ENCODE measurements at regions not wholly inside any gene's neighbourhood (a gene's known extent, or its start where the extent isn't known, plus 50 kb on each side); places are given as distances from the start of the nearest gene placed in this dataset.
A peak's percentile ranks its signal among the peaks of the same experiment; 100 is the strongest.
"Not testable (repeated sequence)": the region's sequence is repeated elsewhere in the genome, so short reads cannot be mapped to it uniquely, and the experiment has no call there.

GRCh38 chr5:32534041-32534440 lies 51.3 kb upstream of the SUB1 start:
- FAIRE-seq (no peak), DNase-seq (ENCODE audit: low spot score) (no peak)

DNA sequence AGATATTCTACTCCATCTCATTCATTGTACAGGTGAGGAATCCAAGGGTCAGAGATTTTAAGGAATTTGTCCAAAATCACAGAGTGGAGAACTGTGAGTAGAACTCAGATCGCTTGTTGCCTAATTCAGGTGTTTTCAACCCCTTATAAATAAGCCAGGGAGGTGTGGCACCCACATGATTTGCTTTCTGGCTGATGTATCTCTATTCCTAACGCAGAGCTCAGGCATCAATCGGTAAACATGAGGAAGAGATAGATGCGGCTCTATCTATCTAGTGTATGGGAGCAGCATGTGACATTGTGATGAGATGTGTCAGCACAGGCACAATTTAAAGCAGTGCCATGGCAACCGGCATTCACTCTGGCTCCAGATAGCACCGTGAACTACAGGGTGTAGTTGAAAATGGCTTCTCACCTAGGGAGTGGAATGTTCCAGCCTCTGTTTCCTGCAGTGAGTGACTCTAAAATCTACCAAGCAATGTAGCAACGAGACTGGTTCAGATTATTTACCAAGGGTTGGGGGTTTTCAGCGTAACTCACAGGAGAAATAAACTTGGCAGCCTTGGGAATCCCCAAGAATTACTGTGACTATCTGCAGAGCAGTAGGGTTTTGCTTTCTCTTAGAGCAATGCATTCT lies 53.4 kb upstream of the SUB1 start:
- DNase-seq (ENCODE audit: low spot score) = peak; percentile 70
- no peak for FAIRE-seq

DNA sequence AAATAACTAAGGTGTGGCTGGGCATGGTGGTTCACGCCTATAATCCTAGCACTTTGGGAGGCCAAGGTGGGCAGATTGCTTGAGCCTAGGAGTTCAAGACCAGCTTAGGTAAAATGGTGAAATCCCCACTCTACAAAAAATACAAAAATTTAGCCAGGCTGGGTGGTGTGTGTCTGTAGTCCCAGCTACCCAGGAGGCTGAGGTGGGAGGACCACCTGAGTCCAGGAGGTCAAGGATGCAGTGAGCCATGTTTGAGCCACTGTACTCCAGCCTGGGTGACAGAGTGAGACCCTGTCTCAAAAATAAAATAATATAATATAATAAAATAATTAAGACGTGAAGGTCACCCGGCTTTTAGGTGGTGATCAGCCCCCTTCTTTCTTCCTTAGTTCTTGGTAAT lies 58.0 kb upstream of the SUB1 start:
- not testable (repeated sequence) for DNase-seq (ENCODE audit: low spot score); FAIRE-seq

DNA sequence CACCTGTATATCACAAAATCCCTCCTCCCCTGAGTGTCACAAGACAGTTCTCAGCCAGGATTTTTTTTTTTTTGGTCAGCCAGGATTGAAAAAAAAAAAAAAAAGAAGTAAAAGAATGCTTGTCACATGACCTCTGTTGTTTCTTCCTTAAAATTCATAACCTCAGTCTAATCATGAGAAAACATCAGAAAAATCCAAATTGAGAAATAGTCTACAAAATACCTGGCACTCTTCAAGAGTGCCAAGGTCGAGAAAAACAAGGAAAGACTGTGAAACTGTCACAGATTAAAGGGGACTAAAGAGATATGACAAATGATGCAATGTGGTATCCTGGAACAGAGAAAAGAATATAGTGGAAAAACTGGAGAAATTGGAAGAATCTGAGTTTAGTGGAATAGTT lies 58.5 kb upstream of the SUB1 start:
- no peak for FAIRE-seq
- DNase-seq (ENCODE audit: low spot score) = no peak

GRCh38 chr5:32523625-32524024 lies 61.7 kb upstream of the SUB1 start:
- FAIRE-seq = no peak
- no peak for DNase-seq (ENCODE audit: low spot score)

- DNase-seq (ENCODE audit: low spot score) (peak; percentile 75), FAIRE-seq (no peak)
Observed at GRCh38 chr5:32522429-32523143, 62.8 kb upstream of the SUB1 start.

GRCh38 chr5:32521481-32521880 lies 63.9 kb upstream of the SUB1 start:
- FAIRE-seq (no peak), DNase-seq (ENCODE audit: low spot score) (no peak)

GRCh38 chr5:32520972-32521371 lies 64.4 kb upstream of the SUB1 start:
- FAIRE-seq (no peak), DNase-seq (ENCODE audit: low spot score) (no peak)

GRCh38 chr5:32520356-32520755 lies 65.0 kb upstream of the SUB1 start:
- DNase-seq (ENCODE audit: low spot score) (no peak), FAIRE-seq (no peak)

GRCh38 chr5:32519508-32519907 lies 65.8 kb upstream of the SUB1 start:
- DNase-seq (ENCODE audit: low spot score) = no peak
- FAIRE-seq = no peak

DNA sequence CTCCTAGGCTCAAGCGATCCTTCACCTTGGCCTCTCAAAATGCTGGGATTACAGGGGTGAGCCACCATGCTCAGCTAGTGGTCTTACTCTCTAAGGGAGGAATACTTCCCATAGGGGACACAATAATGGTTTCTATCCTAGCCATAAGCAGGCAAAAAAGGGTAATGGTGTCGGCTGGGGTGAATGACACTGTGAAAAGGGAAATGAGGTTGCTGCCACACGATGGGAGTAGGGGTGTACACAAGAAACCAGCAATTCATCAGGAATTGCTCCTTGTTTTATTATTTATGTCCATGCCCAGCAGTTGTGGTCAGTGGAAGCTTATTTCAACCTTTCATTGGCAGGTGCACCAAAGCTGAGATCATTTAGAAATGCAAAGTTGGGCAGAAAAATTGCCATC lies 70.3 kb upstream of the ZFR start:
- DNase-seq (ENCODE audit: low spot score) (no peak), FAIRE-seq (no peak)

GRCh38 chr5:32512926-32513325 lies 68.4 kb upstream of the ZFR start:
- DNase-seq (ENCODE audit: low spot score) = no peak
- FAIRE-seq = no peak

- no peak for DNase-seq (ENCODE audit: low spot score)
- FAIRE-seq = no peak
Observed at GRCh38 chr5:32511776-32512374, 67.3 kb upstream of the ZFR start.

- no peak for DNase-seq (ENCODE audit: low spot score)
- no peak for FAIRE-seq
Observed at GRCh38 chr5:32510860-32511259, 66.3 kb upstream of the ZFR start.

- DNase-seq (ENCODE audit: low spot score) (no peak), FAIRE-seq (no peak)
Observed at GRCh38 chr5:32508806-32509805, 64.6 kb upstream of the ZFR start.

DNA sequence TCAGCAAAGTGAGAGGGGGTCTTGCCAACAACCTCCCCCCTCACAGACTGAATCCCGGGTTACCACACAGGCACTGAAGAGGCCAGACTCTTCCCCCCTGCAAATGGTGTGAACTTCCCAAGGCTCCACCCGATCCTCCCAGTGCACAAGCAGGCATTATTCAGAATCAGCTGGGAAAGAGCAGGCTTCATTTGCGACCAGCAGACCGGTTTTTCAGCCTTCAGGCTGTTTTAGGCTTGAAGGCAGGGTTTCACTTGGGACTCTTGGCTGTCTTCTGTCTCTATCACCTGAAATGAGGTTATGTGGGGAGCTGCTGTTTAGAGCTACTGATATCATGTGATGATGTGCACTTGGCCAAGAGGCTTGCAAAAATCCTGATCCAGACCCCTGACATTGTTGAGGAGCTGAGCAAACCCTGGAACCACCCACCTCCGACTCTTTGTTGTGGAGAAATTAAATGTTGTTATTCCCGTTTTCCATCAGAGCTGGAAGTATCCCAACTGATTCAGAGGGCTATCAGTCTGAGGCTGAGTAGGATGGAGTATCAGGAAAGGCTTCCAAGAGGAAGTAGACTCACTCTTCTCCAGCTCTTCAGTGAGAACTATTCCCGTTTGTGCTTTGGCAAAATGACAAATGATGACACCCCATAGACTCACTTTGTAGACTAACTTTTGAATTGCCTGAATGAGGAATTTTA lies 63.3 kb upstream of the ZFR start:
- DNase-seq (ENCODE audit: low spot score) = no peak

GRCh38 chr5:32506799-32507198 lies 62.3 kb upstream of the ZFR start:
- no peak for FAIRE-seq

More for the DNA sequence above, 63.3 kb upstream of the ZFR start:
- FAIRE-seq = no peak

DNA sequence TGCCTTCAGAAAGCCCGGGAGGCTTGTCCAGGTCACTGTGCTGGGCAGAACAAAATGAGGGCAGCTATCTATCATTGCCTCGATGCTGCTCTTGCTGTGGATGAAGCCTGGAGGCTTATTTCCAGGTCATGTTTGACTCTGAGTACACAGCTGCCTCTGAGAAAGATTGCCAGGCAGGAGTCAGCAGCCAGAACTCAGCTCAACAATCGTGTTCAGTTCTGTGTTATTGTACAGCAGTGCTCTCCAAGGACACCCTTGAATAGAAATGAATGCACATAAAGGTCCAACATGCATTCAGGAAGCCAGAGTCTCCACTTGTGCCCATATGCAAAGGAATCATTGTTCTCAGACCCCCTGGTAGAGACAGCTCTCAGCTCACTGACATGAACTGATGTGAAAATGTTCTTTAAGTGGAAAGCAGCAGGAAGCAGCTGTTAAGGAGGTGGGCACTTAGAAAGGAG lies 61.7 kb upstream of the ZFR start:
- DNase-seq (ENCODE audit: low spot score) = no peak
- FAIRE-seq = no peak

More at GRCh38 chr5:32506799-32507198, 62.3 kb upstream of the ZFR start:
- DNase-seq (ENCODE audit: low spot score) = no peak

DNA sequence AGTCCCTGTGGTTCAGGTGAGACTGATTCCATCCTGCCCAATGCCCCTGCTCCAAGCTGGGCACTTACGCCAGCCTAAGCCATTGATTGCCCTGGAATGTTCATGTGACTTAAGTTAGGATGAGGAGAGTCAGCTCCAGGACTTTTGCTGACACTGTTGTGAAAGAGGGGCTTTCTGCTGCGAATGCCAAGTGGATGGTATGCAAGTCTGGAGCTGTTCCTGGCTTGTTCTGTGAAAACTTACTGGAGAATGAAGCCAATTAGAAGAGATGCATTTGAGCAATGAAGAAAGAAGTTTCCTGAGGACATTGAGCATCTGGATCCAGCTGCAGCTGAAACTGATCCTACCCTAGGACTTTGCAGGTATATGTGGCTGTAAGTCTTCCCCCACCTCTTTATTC lies 61.2 kb upstream of the ZFR start:
- FAIRE-seq (no peak), DNase-seq (ENCODE audit: low spot score) (no peak)

GRCh38 chr5:32504989-32505596 lies 60.6 kb upstream of the ZFR start:
- DNase-seq (ENCODE audit: low spot score) (peak; percentile 57), FAIRE-seq (no peak)

Data from urothelium cell line (cell line).